Keratinocyte (primary cell): ENCODE measurements at regions not wholly inside any gene's neighbourhood (a gene's known extent, or its start where the extent isn't known, plus 50 kb on each side); places are given as distances from the start of the nearest gene placed in this dataset.

Source experiments
- DNase-seq: peaks from one replicate; pipeline ENCODE4 v3.0.0-alpha.2; 2011; ENCODE audit warnings: low read depth, missing footprints, low spot score
- FAIRE-seq: peaks from 2 replicates; lab custom pipeline; 2011; peaks lifted over from hg19 to GRCh38; lab: Jason Lieb, UNC
- H2AFZ ChIP-seq: 2 replicates; pipeline ENCODE4 v1.6.0; 2012; ENCODE audit warnings: low read length, control low read depth, inconsistent platforms; ENCODE audit not compliant: control insufficient read depth
- H3K27ac ChIP-seq: 2 replicates; pipeline ENCODE4 v1.5.1; 2011; ENCODE audit warnings: low read length; ENCODE audit not compliant: control insufficient read depth, insufficient read depth
- H3K27me3 ChIP-seq: 3 replicates; pipeline ENCODE4 v1.6.0; 2011; ENCODE audit warnings: low read length; ENCODE audit not compliant: control insufficient read depth, insufficient read depth; ENCODE audit errors: extremely low read depth
- H3K36me3 ChIP-seq, 2 experiments: 2 replicates in 1 of 2; 3 replicates in 1 of 2; pipeline ENCODE4 v1.5.1; 2011; ENCODE audit warnings: low read length in 2 of 2, mild to moderate bottlenecking in 1 of 2; ENCODE audit not compliant: control insufficient read depth in 2 of 2, insufficient read depth in 2 of 2; ENCODE audit errors: extremely low read depth in 1 of 2
- H3K4me1 ChIP-seq: 3 replicates; pipeline ENCODE4 v1.5.1; 2011; ENCODE audit warnings: low read length; ENCODE audit not compliant: control insufficient read depth, insufficient read depth; ENCODE audit errors: extremely low read depth
- H3K4me2 ChIP-seq: 3 replicates; pipeline ENCODE4 v1.6.0; 2011; ENCODE audit warnings: low read depth, low read length; ENCODE audit not compliant: control insufficient read depth, insufficient read depth; ENCODE audit errors: extremely low read depth
- H3K4me3 ChIP-seq, 3 experiments: fragments of 200-600 bp in 1 of 3; sonication (generic) in 1 of 3; 2 replicates in 2 of 3; 3 replicates in 1 of 3; pipeline ENCODE4 v1.5.1; 2011 to 2016; ENCODE audit warnings: low read length in 3 of 3, mild to moderate bottlenecking in 3 of 3, control low read depth in 2 of 3, inconsistent platforms in 1 of 3, low read depth in 1 of 3, mixed read lengths in 1 of 3, mixed run types in 1 of 3, moderate library complexity in 1 of 3; ENCODE audit not compliant: control insufficient read depth in 2 of 3, insufficient read depth in 2 of 3; ENCODE audit errors: extremely low read depth in 1 of 3
- H3K79me2 ChIP-seq: 2 replicates; pipeline ENCODE4 v1.6.0; 2012; ENCODE audit warnings: low read length; ENCODE audit not compliant: control insufficient read depth, insufficient read depth
- H3K9ac ChIP-seq: 3 replicates; pipeline ENCODE4 v1.6.0; 2011; ENCODE audit warnings: low read length; ENCODE audit not compliant: control insufficient read depth, insufficient read depth; ENCODE audit errors: extremely low read depth
- H3K9me1 ChIP-seq: 3 replicates; pipeline ENCODE4 v1.6.0; 2011; ENCODE audit warnings: low read length; ENCODE audit not compliant: control insufficient read depth, insufficient read depth; ENCODE audit errors: extremely low read depth
- H3K9me3 ChIP-seq: 2 replicates; pipeline ENCODE4 v1.5.1; 2012; ENCODE audit warnings: low read depth, low read length; ENCODE audit not compliant: control insufficient read depth
- H4K20me1 ChIP-seq: 3 replicates; pipeline ENCODE4 v1.6.0; 2011; ENCODE audit warnings: low read length; ENCODE audit not compliant: control insufficient read depth, insufficient read depth; ENCODE audit errors: extremely low read depth
- EZH2 ChIP-seq: IDR thresholded peaks from one replicate; pipeline ENCODE4 v1.6.1; 2012; ENCODE audit warnings: inconsistent platforms, mild to moderate bottlenecking, low read length, moderate library complexity
- dilution Hi-C: fragments of 300-500 bp; cut with MboI; formaldehyde crosslinking; loops from one replicate; pipeline ENCODE4 v1.7.0; 2020; ENCODE audit warnings: low sequenced_read_pairs; ENCODE audit not compliant: extremely low pct_ligation_motif_present
- TF ChIP-seq, protein P1 (sequence below), 3 experiments: IDR thresholded peaks in 1 of 3; conservative IDR thresholded peaks in 1 of 3; optimal IDR thresholded peaks in 1 of 3; 2 replicates in 2 of 3; 3 replicates in 1 of 3; pipeline versions ENCODE3 to v1.5.1; 2011; ENCODE audit warnings: low read length in 3 of 3, mild to moderate bottlenecking in 3 of 3, moderate library complexity in 2 of 3, control low read depth in 1 of 3, inconsistent platforms in 1 of 3; ENCODE audit not compliant: insufficient read depth in 2 of 3; ENCODE audit errors: extremely low read depth in 1 of 3

DNA sequence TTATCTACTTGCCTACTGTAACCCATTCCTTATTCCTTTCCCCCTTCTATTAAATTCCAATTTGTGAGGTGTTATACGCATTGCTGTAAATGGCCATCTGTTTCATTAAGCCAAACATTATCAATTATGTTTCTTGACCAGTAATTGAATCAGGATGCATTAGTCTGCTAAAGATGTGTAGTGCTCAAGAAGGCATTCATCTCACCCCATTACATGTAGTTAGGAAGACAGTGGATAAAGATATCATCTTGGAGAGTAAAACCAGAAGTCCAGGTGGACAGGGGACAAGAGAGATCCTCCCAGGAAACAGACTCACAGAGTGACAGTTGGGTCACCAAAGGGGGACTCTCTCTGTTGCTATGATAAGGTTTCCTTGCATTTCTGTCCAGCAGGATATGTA, 73.3 kb upstream of the FAM98A start:
- Histone ChIP-seq H3K79me2 (no peaks in the 10 kb centered on the region), H3K9me3 (no peaks in the 10 kb centered on the region), H2AFZ (no peak overlapping the region), H3K27me3 (no peaks in the 10 kb centered on the region), H3K4me2 (no peak overlapping the region), H3K27ac (no peak overlapping the region), H3K4me1 (no peaks in the 10 kb centered on the region), H3K9me1 (no peaks in the 10 kb centered on the region), H3K9ac (no peak overlapping the region), H3K4me3 (no peak overlapping the region), H4K20me1 (no peaks in the 10 kb centered on the region), H3K36me3 (no peaks in the 10 kb centered on the region)
- FAIRE-seq, result no peak
- dilution Hi-C loops, result no loop called here
- DNase-seq, result no peak
- TF ChIP-seq, protein P1, sequence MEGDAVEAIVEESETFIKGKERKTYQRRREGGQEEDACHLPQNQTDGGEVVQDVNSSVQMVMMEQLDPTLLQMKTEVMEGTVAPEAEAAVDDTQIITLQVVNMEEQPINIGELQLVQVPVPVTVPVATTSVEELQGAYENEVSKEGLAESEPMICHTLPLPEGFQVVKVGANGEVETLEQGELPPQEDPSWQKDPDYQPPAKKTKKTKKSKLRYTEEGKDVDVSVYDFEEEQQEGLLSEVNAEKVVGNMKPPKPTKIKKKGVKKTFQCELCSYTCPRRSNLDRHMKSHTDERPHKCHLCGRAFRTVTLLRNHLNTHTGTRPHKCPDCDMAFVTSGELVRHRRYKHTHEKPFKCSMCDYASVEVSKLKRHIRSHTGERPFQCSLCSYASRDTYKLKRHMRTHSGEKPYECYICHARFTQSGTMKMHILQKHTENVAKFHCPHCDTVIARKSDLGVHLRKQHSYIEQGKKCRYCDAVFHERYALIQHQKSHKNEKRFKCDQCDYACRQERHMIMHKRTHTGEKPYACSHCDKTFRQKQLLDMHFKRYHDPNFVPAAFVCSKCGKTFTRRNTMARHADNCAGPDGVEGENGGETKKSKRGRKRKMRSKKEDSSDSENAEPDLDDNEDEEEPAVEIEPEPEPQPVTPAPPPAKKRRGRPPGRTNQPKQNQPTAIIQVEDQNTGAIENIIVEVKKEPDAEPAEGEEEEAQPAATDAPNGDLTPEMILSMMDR (optimal IDR thresholded peaks at IDR 0.05 in 1 of 3, IDR thresholded peaks at IDR 0.05 in 1 of 3, conservative IDR thresholded peaks at IDR 0.05 in 1 of 3; ENCODE audit: extremely low read depth in 1 of 3, insufficient read depth in 2 of 3, low read length in 3 of 3), result no peak
- no peak for TF ChIP-seq EZH2

DNA sequence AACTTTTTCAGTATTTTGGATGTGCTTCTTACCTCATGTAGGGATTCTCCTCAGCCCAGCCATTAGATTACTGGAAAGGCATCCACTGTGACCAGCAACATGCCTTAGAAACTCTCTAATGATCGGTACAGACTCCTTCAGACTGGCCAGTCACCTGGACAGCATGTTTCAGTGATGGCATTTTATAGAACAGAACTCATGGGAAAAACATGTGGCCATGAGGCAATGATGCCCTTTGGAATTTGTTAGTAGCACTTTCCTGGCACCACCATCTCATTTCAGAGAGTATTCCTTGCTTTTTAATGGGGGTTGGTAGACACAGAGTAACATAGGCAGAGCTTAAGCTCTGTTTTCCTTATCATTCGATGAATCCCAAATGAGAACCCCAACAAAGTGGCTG, 72.1 kb upstream of the FAM98A start:
- Histone ChIP-seq H3K4me1 (no peaks in the 10 kb centered on the region), H3K79me2 (no peaks in the 10 kb centered on the region), H3K4me3 (no peak overlapping the region), H2AFZ (no peak overlapping the region), H4K20me1 (no peaks in the 10 kb centered on the region), H3K9me3 (no peaks in the 10 kb centered on the region), H3K9ac (no peak overlapping the region), H3K27me3 (no peaks in the 10 kb centered on the region), H3K9me1 (no peaks in the 10 kb centered on the region), H3K36me3 (no peaks in the 10 kb centered on the region), H3K27ac (no peak overlapping the region), H3K4me2 (no peak overlapping the region)
- dilution Hi-C loops, result no loop called here
- FAIRE-seq, result no peak
- no peak for TF ChIP-seq EZH2
- TF ChIP-seq, protein P1 (optimal IDR thresholded peaks at IDR 0.05 in 1 of 3, IDR thresholded peaks at IDR 0.05 in 1 of 3, conservative IDR thresholded peaks at IDR 0.05 in 1 of 3; ENCODE audit: extremely low read depth in 1 of 3, insufficient read depth in 2 of 3, low read length in 3 of 3), result no peak
- DNase-seq, result no peak
